ENCODE measurements at regions not wholly inside any gene's neighbourhood (a gene's known extent, or its start where the extent isn't known, plus 50 kb on each side); places are given as distances from the start of the nearest gene placed in this dataset.

DNA sequence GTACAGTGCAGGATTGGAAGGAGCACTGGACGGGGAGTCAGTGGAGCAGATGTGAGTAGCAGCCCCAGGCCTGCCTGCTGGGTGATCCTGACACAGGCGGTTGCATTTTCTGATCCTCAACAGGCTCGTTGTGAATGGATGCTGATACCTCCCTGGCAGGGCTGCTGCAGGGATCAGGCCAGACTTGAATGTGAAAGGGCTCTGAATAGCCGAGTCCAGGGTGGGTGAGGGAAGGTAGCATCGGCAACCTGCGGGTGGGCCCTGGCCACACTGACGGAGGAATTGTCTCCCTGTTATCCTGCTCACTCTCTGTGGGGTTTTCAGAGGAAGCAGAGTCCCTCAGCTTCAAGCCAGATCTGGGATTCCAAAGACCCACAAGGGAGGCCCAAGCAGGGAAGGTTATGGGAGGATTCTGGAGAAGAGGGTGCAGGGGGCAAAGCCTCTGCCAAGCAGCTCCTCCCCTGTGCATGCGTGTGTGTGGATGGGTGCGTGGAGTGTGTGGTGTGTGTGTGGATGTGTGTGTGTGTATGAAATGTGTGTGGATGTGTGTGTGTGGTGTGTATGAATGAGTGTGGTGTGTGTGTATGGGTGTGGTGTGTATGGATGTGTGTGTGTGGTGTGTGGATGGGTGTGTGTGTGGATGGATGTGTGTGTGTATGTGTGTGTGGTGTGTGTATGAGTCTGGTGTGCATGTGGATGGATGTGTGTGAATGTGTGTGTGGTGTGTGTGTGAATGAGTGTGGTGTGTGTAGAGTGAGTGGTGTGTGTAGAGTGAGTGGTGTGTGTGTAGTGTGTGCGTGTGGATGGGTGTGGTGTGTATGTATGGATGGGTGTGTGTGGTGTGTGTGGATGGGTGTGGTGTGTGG is 100.3 kb downstream of the UBIAD1 start:
- Histone ChIP-seq H3K27me3 (ENCODE audit: control insufficient read depth, insufficient read depth, low read length) (no peaks in the 10 kb centered on the region), H3K4me1 (ENCODE audit: control insufficient read depth in 2 of 3, insufficient read depth in 2 of 3, low read depth in 1 of 3, low read length in 3 of 3) (no peaks in the 10 kb centered on the region), H3K27ac (ENCODE audit: low read depth in 2 of 2, low read length in 2 of 2) (no peak overlapping the region), H3K36me3 (ENCODE audit: control insufficient read depth in 2 of 3, insufficient read depth in 3 of 3, low read length in 3 of 3) (no peaks in the 10 kb centered on the region), H3K4me3 (ENCODE audit: low read length in 3 of 3) (no peak overlapping the region), H3K9ac (ENCODE audit: low read length in 3 of 3) (no peak overlapping the region), H3K9me3 (ENCODE audit: control insufficient read depth in 2 of 3, insufficient read depth in 1 of 3, low read length in 3 of 3) (peaks cover 0 to 5% (median 0%) of the 10 kb centered on the region in 3 donors)
- intact Hi-C loops (cut with DNase I) = no loop called here
- FAIRE-seq (no peak), DNase-seq (no peak)
- TF ChIP-seq, protein P1, sequence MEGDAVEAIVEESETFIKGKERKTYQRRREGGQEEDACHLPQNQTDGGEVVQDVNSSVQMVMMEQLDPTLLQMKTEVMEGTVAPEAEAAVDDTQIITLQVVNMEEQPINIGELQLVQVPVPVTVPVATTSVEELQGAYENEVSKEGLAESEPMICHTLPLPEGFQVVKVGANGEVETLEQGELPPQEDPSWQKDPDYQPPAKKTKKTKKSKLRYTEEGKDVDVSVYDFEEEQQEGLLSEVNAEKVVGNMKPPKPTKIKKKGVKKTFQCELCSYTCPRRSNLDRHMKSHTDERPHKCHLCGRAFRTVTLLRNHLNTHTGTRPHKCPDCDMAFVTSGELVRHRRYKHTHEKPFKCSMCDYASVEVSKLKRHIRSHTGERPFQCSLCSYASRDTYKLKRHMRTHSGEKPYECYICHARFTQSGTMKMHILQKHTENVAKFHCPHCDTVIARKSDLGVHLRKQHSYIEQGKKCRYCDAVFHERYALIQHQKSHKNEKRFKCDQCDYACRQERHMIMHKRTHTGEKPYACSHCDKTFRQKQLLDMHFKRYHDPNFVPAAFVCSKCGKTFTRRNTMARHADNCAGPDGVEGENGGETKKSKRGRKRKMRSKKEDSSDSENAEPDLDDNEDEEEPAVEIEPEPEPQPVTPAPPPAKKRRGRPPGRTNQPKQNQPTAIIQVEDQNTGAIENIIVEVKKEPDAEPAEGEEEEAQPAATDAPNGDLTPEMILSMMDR (IDR thresholded peaks at IDR 0.05; ENCODE audit: borderline replicate concordance, extremely low read depth, insufficient read depth) = no peak

DNA sequence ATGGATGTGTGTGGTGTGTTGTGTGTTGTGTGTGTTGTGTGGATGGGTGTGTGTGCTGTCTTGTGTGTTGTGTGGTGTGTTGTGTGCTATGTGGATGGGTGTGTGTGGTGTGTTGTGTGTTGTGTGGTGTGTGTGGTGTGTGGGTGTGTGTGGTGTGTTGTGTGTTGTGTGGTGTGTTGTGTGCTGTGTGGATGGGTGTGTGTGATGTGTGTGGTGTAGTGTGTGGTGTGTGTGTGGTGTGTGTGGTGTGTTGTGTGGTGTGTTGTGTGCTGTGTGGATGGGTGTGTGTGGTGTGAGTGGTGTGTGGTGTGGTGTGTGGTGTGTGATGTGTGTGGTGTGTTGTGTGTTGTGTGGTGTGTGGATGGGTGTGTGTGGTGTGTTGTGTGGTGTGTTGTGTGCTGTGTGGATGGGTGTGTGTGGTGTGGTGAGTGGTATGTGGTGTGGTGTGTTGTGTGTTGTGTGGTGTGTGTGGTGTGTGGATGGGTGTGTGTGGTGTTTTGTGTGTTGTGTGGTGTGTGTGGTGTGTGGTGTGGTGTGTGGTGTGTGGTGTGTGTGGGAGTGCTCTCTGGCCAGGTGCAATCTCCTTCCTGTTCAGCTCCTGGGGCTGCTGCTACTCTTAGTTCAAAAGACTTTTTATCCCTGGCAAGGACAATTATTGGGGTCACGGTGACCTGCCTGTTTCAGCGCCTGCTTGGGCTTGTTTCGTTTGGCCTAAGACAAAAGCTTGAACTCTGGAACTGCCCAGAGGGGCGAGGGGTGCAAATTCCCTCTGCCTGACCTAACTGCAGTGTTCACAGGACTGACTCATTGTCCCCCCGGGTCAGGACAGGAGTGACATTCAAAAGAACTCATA is 101.1 kb downstream of the UBIAD1 start:
- no peaks in the 10 kb centered on the region for H3K36me3 ChIP-seq (ENCODE audit: control insufficient read depth in 2 of 3, insufficient read depth in 3 of 3, low read length in 3 of 3)
- no peaks in the 10 kb centered on the region for H3K4me1 ChIP-seq (ENCODE audit: control insufficient read depth in 2 of 3, insufficient read depth in 2 of 3, low read depth in 1 of 3, low read length in 3 of 3)
- no peaks in the 10 kb centered on the region for H3K27me3 ChIP-seq (ENCODE audit: control insufficient read depth, insufficient read depth, low read length)
- H3K9me3 ChIP-seq (ENCODE audit: control insufficient read depth in 2 of 3, insufficient read depth in 1 of 3, low read length in 3 of 3) = peaks cover 0 to 5% (median 0%) of the 10 kb centered on the region in 3 donors
- no peak overlapping the region for H3K9ac ChIP-seq (ENCODE audit: low read length in 3 of 3)
- DNase-seq = no peak
- no peak overlapping the region for H3K27ac ChIP-seq (ENCODE audit: low read depth in 2 of 2, low read length in 2 of 2)
- TF ChIP-seq, protein P1 (IDR thresholded peaks at IDR 0.05; ENCODE audit: borderline replicate concordance, extremely low read depth, insufficient read depth) = no peak
- intact Hi-C loops (cut with DNase I) = no loop called here
- no peak for FAIRE-seq
- peak overlapping the region in 1 of 3 donors; percentile 39 for H3K4me3 ChIP-seq (ENCODE audit: low read length in 3 of 3)

DNA sequence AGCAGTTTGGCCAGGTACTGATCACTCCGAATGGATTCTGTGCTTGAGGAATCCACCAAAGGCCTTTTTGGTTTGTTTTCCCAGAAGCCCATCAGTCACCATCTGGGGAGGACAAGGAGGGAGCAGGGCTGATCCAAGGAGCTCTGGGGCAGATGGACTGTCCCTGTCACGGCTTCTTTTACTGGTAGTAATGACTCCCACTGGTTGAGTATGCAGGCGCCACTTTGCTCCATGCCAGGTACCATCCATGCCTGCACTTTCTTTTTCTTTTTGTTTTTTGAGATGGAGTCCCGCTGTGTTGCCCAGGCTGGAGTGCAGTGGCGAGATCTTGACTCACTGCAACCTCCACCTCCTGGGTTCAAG is 101.7 kb downstream of the UBIAD1 start:
- no peaks in the 10 kb centered on the region for H3K36me3 ChIP-seq (ENCODE audit: control insufficient read depth in 2 of 3, insufficient read depth in 3 of 3, low read length in 3 of 3)
- H3K9ac ChIP-seq (ENCODE audit: low read length in 3 of 3) = no peak overlapping the region
- FAIRE-seq = no peak
- H3K9me3 ChIP-seq (ENCODE audit: control insufficient read depth in 2 of 3, insufficient read depth in 1 of 3, low read length in 3 of 3) = peaks cover 0 to 5% (median 0%) of the 10 kb centered on the region in 3 donors
- H3K27me3 ChIP-seq (ENCODE audit: control insufficient read depth, insufficient read depth, low read length) = no peaks in the 10 kb centered on the region
- TF ChIP-seq, protein P1 (IDR thresholded peaks at IDR 0.05; ENCODE audit: borderline replicate concordance, extremely low read depth, insufficient read depth) = no peak
- no peak overlapping the region for H3K4me3 ChIP-seq (ENCODE audit: low read length in 3 of 3)
- no peak for DNase-seq
- H3K4me1 ChIP-seq (ENCODE audit: control insufficient read depth in 2 of 3, insufficient read depth in 2 of 3, low read depth in 1 of 3, low read length in 3 of 3) = no peaks in the 10 kb centered on the region
- H3K27ac ChIP-seq (ENCODE audit: low read depth in 2 of 2, low read length in 2 of 2) = no peak overlapping the region
- intact Hi-C loops (cut with DNase I) = no loop called here
